ENCODE measurements at regions not wholly inside any gene's neighbourhood (a gene's known extent, or its start where the extent isn't known, plus 50 kb on each side); places are given as distances from the start of the nearest gene placed in this dataset.

GRCh38 chr6:7672066-7673062, 53.5 kb upstream of the BMP6 start:
- Histone ChIP-seq H3K9me3 (no peaks in the 10 kb centered on the region), H3K4me2 (no peak overlapping the region), H3K79me2 (ENCODE audit: insufficient read depth) (no peaks in the 10 kb centered on the region), H2AFZ (ENCODE audit: low read depth) (no peak overlapping the region), H3K9ac (no peak overlapping the region), H3F3A (replicated peaks; ENCODE audit: insufficient read depth) (peaks cover 7% of the 10 kb centered on the region), H3K27ac (ENCODE audit: low read depth in 2 of 2, low read length in 1 of 2) (no peak overlapping the region), H3K36me3 (replicated peaks in 1 of 2; ENCODE audit: control insufficient read depth in 1 of 2, insufficient read depth in 2 of 2, low read length in 1 of 2) (no peaks in the 10 kb centered on the region), H4K20me1 (ENCODE audit: insufficient read depth) (no peaks in the 10 kb centered on the region), H3K9me2 (no peaks in the 10 kb centered on the region), H3K4me3 (ENCODE audit: low read depth in 2 of 2, low read length in 1 of 2) (no peak overlapping the region), H3K4me1 (ENCODE audit: control insufficient read depth in 1 of 2, insufficient read depth in 2 of 2, low read depth in 1 of 2, low read length in 1 of 2) (no peaks in the 10 kb centered on the region), H3K27me3 (ENCODE audit: insufficient read depth) (peaks cover 74% of the 10 kb centered on the region; the same call in 1 of the 2 replicates)
- no peak for DNase-seq
- CTCF ChIA-PET = interaction anchor here (1.0 to 1.3 kb wide), 2 partner anchors 51 to 55 kb away, joined by 3 to 4 read pairs; no protein-coding TSS in a partner anchor
- no peak for TF ChIP-seq JUND (IDR thresholded peaks at IDR 0.05)
- no peak for TF ChIP-seq TAF1 (IDR thresholded peaks at IDR 0.05; ENCODE audit: borderline replicate concordance, low read depth, low read length)
- TF ChIP-seq, protein P1, sequence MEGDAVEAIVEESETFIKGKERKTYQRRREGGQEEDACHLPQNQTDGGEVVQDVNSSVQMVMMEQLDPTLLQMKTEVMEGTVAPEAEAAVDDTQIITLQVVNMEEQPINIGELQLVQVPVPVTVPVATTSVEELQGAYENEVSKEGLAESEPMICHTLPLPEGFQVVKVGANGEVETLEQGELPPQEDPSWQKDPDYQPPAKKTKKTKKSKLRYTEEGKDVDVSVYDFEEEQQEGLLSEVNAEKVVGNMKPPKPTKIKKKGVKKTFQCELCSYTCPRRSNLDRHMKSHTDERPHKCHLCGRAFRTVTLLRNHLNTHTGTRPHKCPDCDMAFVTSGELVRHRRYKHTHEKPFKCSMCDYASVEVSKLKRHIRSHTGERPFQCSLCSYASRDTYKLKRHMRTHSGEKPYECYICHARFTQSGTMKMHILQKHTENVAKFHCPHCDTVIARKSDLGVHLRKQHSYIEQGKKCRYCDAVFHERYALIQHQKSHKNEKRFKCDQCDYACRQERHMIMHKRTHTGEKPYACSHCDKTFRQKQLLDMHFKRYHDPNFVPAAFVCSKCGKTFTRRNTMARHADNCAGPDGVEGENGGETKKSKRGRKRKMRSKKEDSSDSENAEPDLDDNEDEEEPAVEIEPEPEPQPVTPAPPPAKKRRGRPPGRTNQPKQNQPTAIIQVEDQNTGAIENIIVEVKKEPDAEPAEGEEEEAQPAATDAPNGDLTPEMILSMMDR (IDR thresholded peaks at IDR 0.05) = no peak
- TF ChIP-seq TCF12 (IDR thresholded peaks at IDR 0.05) = no peak
- TF ChIP-seq, protein P2, sequence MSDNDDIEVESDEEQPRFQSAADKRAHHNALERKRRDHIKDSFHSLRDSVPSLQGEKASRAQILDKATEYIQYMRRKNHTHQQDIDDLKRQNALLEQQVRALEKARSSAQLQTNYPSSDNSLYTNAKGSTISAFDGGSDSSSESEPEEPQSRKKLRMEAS (IDR thresholded peaks at IDR 0.05; ENCODE audit: low read depth) = no peak
- TF ChIP-seq, protein P3, sequence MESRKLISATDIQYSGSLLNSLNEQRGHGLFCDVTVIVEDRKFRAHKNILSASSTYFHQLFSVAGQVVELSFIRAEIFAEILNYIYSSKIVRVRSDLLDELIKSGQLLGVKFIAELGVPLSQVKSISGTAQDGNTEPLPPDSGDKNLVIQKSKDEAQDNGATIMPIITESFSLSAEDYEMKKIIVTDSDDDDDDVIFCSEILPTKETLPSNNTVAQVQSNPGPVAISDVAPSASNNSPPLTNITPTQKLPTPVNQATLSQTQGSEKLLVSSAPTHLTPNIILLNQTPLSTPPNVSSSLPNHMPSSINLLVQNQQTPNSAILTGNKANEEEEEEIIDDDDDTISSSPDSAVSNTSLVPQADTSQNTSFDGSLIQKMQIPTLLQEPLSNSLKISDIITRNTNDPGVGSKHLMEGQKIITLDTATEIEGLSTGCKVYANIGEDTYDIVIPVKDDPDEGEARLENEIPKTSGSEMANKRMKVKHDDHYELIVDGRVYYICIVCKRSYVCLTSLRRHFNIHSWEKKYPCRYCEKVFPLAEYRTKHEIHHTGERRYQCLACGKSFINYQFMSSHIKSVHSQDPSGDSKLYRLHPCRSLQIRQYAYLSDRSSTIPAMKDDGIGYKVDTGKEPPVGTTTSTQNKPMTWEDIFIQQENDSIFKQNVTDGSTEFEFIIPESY (IDR thresholded peaks at IDR 0.05; ENCODE audit: borderline replicate concordance, low read depth) = no peak
- TF ChIP-seq POLR2AphosphoS5 (IDR thresholded peaks at IDR 0.05; ENCODE audit: low read depth, low read length) = no peak
- TF ChIP-seq IRF3 (IDR thresholded peaks at IDR 0.05; ENCODE audit: low read depth, low read length) = no peak
- TF ChIP-seq, protein P4, sequence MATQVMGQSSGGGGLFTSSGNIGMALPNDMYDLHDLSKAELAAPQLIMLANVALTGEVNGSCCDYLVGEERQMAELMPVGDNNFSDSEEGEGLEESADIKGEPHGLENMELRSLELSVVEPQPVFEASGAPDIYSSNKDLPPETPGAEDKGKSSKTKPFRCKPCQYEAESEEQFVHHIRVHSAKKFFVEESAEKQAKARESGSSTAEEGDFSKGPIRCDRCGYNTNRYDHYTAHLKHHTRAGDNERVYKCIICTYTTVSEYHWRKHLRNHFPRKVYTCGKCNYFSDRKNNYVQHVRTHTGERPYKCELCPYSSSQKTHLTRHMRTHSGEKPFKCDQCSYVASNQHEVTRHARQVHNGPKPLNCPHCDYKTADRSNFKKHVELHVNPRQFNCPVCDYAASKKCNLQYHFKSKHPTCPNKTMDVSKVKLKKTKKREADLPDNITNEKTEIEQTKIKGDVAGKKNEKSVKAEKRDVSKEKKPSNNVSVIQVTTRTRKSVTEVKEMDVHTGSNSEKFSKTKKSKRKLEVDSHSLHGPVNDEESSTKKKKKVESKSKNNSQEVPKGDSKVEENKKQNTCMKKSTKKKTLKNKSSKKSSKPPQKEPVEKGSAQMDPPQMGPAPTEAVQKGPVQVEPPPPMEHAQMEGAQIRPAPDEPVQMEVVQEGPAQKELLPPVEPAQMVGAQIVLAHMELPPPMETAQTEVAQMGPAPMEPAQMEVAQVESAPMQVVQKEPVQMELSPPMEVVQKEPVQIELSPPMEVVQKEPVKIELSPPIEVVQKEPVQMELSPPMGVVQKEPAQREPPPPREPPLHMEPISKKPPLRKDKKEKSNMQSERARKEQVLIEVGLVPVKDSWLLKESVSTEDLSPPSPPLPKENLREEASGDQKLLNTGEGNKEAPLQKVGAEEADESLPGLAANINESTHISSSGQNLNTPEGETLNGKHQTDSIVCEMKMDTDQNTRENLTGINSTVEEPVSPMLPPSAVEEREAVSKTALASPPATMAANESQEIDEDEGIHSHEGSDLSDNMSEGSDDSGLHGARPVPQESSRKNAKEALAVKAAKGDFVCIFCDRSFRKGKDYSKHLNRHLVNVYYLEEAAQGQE (IDR thresholded peaks at IDR 0.05; ENCODE audit: low read depth, low read length) = no peak
- no peak for TF ChIP-seq FOXM1 (IDR thresholded peaks at IDR 0.05; ENCODE audit: low read depth)
- TF ChIP-seq SIN3A (IDR thresholded peaks at IDR 0.05; ENCODE audit: borderline replicate concordance, low read depth, low read length) = no peak
- no peak for TF ChIP-seq ELF1 (IDR thresholded peaks at IDR 0.05)
- no peak for TF ChIP-seq NFIC (IDR thresholded peaks at IDR 0.05; ENCODE audit: borderline replicate concordance)
- TF ChIP-seq YY1 (IDR thresholded peaks at IDR 0.05; ENCODE audit: low read depth) = no peak
- TF ChIP-seq RFX5 (IDR thresholded peaks at IDR 0.05; ENCODE audit: low read length) = no peak
- WGBS (ENCODE audit: low lambda C conversion rate) = 46% methylated on average over 16 of the region's 20 CpGs
- POLR2A ChIA-PET = no interaction called here
